Inflammatory macrophage treated with lipopolysaccharide for 1 hour (primary cell): ENCODE measurements at regions not wholly inside any gene's neighbourhood (a gene's known extent, or its start where the extent isn't known, plus 50 kb on each side); places are given as distances from the start of the nearest gene placed in this dataset.
"Not testable (repeated sequence)": the region's sequence is repeated elsewhere in the genome, so short reads cannot be mapped to it uniquely, and the experiment has no call there.

Experiments used
- DNase-seq, 2 donors: peaks; one replicate each; pipeline ENCODE4 v3.0.0-alpha.2; 2020 to 2022

DNA sequence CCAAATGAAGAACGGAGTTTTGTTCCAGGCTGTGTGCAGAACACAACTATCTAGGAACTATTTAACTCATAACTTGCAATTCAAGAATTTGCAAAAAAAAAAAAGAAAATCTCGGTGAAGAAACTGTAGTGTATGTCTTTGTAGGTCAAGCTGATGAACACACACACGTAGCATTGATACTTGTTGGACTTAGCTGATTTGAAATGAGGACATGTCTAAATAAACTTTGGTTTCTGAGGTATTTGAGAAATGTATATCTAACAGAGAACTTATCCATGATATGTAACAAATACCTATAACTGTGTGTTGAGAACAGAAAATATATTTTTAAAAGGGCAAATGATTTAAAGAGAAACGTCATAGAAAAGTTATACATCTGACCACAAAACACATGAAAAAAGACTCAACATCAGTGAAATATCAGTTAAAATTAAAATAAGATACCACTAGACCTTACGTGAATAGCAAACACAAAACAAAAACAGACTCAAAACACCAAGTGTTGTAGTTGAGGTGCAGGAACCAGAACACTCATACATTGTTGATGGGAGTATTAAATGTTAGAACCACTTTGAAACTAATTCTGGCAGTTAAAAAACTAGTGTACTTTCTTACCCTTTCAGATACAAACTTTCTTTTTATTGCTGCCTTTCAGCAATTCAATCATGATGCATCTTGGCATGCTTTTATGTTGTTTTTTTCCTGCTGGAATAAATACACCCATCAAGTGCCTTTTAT is 1535.8 kb upstream of the PCDH10 start:
- DNase-seq: no peak

DNA sequence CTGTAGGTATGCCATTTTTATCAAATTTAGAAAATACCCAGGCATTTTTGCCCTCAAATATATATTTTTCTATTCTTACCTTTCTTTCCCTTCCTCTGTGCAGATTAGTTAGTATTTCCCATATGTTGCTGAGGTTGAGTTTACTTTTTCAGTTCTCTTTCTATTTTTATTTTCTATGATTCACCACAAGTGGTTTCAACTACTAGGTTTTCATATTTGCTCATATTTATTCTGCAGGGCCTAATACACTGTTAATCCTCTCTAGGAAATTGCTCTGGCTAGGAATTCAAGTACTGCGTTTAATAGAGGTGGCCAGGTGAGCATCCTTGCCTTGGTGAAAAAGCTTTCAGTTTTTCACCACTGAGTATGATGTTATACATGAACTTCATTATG is 1535.3 kb upstream of the PCDH10 start:
- DNase-seq: no peak

DNA sequence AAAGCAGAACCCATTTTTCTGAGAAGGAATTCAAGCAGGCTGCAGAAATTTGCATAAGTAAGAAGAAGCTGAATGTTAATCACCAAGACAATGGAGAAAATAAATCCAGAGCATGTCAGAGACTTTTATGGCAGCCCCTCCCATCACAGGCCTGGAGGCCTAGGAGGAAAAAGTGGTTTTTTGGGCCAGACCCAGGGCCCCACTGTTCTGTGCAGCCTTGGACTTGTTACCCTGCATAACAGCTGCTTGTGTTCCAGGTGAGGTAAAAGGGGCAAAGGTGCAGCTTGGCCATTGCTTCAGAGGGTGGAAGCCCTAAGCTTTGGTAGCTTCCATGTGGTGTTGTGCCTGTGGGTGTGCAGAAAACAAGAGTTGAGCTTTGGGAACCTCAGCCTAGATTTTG is 1516.2 kb upstream of the PCDH10 start:
- no peak for DNase-seq

DNA sequence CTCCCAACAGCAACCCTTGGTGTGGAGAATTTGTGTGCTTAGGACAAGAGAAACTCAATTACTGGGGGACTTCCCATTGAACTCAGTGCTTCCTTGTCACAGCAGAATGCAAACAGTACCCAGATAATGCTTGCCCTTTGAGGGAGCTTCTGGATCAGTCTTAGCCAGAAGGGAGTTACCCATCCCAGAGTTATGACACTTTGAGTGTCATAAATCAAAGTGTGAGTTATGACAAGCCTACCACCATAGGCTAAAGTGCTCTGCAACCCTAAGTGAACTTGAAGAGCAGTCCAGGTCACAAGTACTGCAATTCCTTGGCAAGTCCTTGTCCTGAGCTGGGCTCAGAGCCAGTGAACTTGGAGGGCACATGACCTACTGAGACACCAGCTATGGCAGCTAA is 1513.9 kb upstream of the PCDH10 start:
- no peak for DNase-seq

- no peak for DNase-seq
Observed at GRCh38 chr4:131638781-131639180, 1510.3 kb upstream of the PCDH10 start.

GRCh38 chr4:131644619-131645018 is 1504.5 kb upstream of the PCDH10 start:
- no peak for DNase-seq

DNA sequence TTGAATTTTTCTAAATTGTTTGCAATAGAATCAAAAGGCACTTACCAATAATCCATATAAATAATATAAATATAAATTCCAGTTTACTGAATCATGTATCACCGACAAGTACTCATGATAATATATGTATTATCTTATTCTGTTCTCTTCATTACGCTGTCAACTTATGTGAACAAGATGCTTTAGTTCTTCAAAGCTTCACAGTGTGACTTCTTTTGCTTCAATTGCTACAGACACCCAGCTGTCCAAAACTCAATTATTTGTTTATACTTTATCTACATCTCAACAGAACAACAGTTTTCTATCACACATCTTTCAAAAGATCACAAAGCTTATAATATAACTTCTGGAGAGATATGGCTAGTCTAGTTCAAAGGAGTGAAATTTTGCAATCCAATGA is 1499.9 kb upstream of the PCDH10 start:
- no peak for DNase-seq

DNA sequence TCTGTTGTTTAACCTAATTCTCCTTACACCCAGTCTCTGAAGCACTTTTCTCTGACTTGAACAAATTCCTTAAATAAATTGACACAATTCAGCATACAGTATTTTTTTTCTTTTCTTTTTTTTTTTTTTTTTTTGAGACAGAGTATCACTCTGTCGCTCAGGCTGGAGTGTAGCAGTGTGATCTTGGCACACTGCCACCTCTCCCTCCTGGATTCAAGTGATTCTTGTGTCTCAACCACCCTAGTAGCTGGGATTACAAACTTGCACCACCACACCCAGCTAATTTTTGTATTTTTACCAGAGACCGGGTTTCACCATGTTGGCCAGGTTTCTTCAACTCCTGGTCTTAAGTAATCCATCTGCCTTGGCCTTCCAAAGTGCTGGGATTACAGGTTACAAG is 1498.1 kb upstream of the PCDH10 start:
- no peak for DNase-seq

DNA sequence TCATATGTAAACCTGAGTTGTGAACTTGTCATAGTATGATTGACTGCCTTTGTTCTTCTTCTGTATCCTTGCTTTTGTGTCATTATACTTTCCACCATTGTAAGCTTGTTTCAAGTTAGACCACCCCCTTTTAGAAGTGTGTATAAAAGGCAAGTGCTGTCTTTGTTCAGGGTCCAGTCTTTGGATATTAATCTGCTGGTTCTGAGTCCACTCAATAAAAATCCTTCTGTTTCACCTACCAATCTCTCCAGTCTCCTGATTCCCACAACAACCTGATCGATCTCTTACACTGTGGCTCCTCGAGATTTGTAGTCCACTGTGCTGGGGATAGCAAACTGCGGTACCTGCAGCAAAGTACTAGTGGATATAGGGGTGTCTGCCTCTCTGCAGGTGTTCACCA is 1465.8 kb upstream of the PCDH10 start:
- not testable (repeated sequence) for DNase-seq

DNA sequence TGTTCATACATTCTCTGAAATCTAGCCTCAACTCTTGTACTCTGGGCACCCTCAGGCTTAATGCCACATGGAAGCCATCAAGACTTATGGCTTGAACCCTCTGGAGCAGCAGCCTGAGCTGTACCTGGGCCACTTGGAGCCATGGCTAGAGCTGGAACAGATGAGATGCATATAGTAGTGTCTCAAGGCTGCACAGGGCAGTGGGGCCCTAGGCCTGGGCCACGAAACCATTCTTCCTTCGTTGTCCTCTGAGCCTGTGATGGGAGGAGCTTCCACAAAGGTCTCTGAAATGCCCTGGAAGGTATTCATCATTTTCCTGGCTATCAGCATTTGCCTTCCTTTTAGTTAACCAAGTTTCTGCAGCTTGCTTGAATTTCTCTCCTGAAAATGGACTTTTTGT is 1427.2 kb upstream of the PCDH10 start:
- no peak for DNase-seq

GRCh38 chr4:131723069-131723468 is 1426.0 kb upstream of the PCDH10 start:
- not testable (repeated sequence) for DNase-seq

- DNase-seq: peak; percentile 14 to 36
Observed at GRCh38 chr4:131724847-131725246, 1424.2 kb upstream of the PCDH10 start.

DNA sequence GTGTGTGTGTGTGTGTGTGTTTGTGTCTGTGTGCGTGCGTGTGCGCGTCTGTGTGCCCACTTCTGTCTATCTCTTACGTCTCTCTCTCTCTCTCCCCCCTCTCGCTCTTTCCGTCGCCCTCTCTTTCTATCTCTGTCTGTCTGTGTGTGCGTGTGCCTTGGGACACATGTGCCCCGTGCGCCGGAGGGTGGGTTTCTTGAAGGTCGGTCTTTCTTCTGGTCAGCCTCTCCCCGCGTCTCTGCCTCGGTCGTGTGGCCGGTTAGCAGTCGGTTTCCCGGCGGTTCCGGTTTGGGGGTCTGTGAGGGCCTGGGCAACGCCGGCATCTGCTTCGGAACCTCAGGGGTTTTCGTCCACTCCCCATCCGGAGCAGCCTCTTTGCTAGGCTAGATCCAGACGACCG is 1423.6 kb upstream of the PCDH10 start:
- DNase-seq: not testable (repeated sequence)

DNA sequence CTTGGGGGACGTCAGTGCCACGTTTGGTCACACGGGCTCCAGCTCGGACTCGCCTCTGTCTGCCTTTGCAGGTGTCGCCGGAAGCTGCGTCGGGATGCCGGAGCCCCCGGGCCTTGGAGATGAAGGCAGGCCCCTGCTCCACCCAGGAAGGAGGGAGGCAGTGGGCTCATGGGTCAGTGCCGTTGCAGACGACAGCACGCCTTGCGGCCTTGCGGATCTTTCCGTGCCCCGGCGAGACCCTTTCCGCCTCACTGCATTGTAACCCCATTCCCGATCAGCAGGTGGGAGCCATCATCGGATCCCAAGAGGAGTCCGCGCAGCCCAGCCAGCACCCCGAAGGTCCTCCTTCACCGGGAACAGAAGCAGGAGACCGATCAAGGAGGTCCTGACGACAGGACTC is 1422.2 kb upstream of the PCDH10 start:
- not testable (repeated sequence) for DNase-seq

DNA sequence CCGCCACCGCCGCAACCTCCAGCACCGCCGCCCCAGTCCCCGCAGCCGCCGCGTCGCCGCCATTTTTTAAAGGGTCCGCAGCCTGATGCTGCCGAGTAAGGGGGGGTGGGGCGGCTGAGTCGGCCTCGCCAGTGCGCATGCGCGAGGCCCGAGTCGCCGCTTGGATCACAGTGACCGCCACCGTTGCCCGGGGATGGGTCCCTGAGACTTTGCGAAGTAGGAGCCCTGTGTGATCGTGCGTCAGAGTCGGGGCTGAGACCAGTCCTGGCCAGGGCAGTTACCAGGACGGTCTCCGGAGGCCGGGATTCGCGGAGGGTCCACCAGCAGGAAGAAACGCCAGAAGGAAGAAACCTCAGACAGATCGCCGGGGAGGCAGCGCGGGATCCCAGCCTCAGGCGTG is 1421.7 kb upstream of the PCDH10 start:
- not testable (repeated sequence) for DNase-seq

DNA sequence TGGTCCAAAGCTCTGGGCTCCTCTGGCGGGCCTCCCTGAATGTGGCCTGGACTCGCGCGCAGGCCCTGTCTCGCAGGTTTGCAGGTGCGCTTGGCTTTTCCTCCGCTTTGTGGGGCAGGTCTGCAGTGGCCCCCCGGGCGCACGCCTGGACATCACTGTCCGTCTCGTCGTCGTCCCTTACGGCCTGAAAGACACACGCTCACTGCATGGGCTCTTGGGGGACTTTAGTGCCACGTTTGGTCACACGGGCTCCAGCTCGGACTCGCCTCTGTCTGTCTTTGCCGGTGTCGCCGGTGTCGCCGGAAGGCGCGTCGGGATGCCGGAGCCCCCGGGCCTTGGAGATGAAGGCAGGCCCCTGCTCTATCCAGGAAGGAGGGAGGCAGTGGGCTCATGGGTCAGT is 1419.9 kb upstream of the PCDH10 start:
- DNase-seq: not testable (repeated sequence)

- not testable (repeated sequence) for DNase-seq
Observed at GRCh38 chr4:131729716-131730398, 1419.2 kb upstream of the PCDH10 start.

DNA sequence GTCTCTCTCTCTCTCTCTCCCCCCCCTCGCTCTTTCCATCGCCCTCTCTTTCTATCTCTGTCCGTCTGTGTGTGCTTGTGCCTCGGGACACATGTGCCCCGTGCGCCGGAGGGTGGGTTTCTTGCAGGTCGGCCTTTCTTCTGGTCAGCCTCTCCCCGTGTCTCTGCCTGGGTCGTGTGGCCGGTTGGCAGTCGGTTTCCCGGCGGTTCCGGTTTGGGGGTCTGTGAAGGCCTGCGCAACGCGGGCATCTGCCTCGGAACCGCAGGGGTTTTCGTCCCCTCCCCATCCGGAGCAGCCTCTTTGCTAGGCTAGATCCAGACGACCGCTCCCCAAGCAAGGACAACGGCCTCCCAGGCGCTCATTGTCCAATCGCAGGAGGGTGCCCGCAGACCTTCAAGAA is 1418.5 kb upstream of the PCDH10 start:
- DNase-seq: not testable (repeated sequence)

DNA sequence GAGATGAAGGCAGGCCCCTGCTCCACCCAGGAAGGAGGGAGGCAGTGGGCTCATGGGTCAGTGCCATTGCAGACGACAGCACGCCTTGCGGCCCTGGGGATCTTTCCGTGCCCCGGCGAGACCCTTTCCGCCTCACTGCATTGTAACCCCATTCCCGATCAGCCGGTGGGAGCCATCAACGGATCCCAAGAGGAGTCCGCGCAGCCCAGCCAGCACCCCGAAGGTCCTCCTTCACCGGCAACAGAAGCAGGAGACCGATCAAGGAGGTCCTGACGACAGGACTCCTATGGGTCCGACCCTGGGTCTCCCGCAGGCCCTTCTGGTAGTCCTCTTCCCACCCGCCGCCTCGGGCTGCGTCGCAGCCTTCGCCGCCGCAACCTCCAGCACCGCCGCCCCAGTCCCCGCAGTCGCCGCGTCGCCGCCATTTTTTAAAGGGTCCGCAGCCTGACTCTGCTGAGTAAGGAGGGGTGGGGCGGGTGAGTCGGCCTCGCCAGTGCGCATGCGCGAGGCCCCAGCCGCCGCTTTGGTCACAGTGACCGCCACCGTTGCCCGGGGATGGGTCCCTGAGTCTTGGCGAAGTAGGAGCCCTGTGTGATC is 1417.0 kb upstream of the PCDH10 start:
- DNase-seq: not testable (repeated sequence)

DNA sequence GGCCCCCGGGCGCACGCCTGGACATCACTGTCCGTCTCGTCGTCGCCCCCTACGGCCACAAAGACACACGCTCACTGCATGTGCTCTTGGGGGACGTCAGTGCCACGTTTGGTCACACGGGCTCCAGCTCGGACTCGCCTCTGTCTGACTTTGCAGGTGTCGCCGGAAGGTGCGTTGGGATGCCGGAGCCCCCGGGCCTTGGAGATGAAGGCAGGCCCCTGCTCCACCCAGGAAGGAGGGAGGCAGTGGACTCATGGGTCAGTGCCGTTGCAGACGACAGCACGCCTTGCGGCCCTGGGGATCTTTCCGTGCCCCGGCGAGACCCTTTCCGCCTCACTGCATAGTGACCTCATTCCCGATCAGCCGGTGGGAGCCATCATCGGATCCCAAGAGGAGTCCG is 1414.8 kb upstream of the PCDH10 start:
- not testable (repeated sequence) for DNase-seq

GRCh38 chr4:131734851-131735385 is 1414.2 kb upstream of the PCDH10 start:
- not testable (repeated sequence) for DNase-seq

DNA sequence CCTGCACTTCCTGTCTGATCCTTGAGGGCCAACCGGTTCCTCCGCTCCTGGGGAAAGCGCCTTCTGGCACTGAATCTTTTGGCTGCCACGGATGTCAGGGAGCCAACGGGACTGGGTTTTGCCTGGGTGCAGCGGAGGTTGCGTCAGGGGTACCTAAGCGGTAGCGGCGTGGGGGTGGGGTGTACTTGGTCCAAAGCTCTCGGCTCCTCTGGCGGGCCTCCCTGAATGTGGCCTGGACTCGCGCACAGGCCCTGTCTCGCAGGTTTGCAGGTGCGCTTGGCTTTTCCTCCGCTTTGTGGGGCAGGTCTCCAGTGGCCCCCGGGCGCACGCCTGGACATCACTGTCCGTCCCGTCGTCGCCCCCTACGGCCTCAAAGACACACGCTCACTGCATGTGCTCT is 1410.1 kb upstream of the PCDH10 start:
- not testable (repeated sequence) for DNase-seq

GRCh38 chr4:131741836-131742235 is 1407.3 kb upstream of the PCDH10 start:
- not testable (repeated sequence) for DNase-seq
